NB4 (cell line): ENCODE measurements at regions not wholly inside any gene's neighbourhood (a gene's known extent, or its start where the extent isn't known, plus 50 kb on each side); places are given as distances from the start of the nearest gene placed in this dataset.

Experiments used
- DNase-seq: peaks from one replicate; pipeline ENCODE4 v3.0.0; 2010; ENCODE audit warnings: low read depth
- H3K4me3 ChIP-seq: one replicate; pipeline ENCODE4 v1.5.1; 2011; ENCODE audit warnings: mild to moderate bottlenecking, low read depth, low read length, moderate library complexity
- CTCF ChIP-seq: IDR thresholded peaks from one replicate; pipeline ENCODE4 v1.5.1; 2012; ENCODE audit warnings: low read depth, low read length
- MAX ChIP-seq: IDR thresholded peaks from 2 replicates; pipeline ENCODE4 v1.6.1; 2011; ENCODE audit warnings: low read depth, low read length
- MYC ChIP-seq: IDR thresholded peaks from 2 replicates; pipeline ENCODE4 v1.6.1; 2011; ENCODE audit warnings: low read depth, low read length
- POLR2A ChIP-seq: IDR thresholded peaks from 2 replicates; pipeline ENCODE4 v1.6.1; 2011; ENCODE audit warnings: mild to moderate bottlenecking; ENCODE audit not compliant: insufficient read length; ENCODE audit errors: extremely low read depth

GRCh38 chr1:172758259-172758658 is 99.4 kb downstream of the FASLG start:
- TF ChIP-seq POLR2A (no peak), MYC (no peak), MAX (no peak), CTCF (no peak)
- DNase-seq = no peak
- no peak overlapping the region for H3K4me3 ChIP-seq

GRCh38 chr1:172760121-172760520 is 101.2 kb downstream of the FASLG start:
- TF ChIP-seq POLR2A = no peak
- TF ChIP-seq MYC = no peak
- TF ChIP-seq MAX = no peak
- TF ChIP-seq CTCF = no peak
- no peak overlapping the region for H3K4me3 ChIP-seq
- DNase-seq = no peak

GRCh38 chr1:172761581-172762486 is 102.9 kb downstream of the FASLG start:
- TF ChIP-seq POLR2A (no peak), CTCF (no peak), MAX (no peak), MYC (no peak)
- no peak overlapping the region for H3K4me3 ChIP-seq
- DNase-seq = no peak

- H3K4me3 ChIP-seq = no peak overlapping the region
- no peak for TF ChIP-seq MYC
- TF ChIP-seq CTCF = no peak
- TF ChIP-seq POLR2A = no peak
- TF ChIP-seq MAX = no peak
- no peak for DNase-seq
Observed at GRCh38 chr1:172763057-172763456, 104.2 kb downstream of the FASLG start.

GRCh38 chr1:172764378-172764777 is 105.5 kb downstream of the FASLG start:
- no peak for DNase-seq
- no peak overlapping the region for H3K4me3 ChIP-seq
- no peak for TF ChIP-seq MYC

- no peak overlapping the region for H3K4me3 ChIP-seq
- TF ChIP-seq MAX (no peak), MYC (no peak), POLR2A (no peak), CTCF (no peak)
- no peak for DNase-seq
Observed at GRCh38 chr1:172766462-172766861, 107.6 kb downstream of the FASLG start.
